GM12878 (cell line): ENCODE measurements at regions not wholly inside any gene's neighbourhood (a gene's known extent, or its start where the extent isn't known, plus 50 kb on each side); places are given as distances from the start of the nearest gene placed in this dataset.

Source experiments
- ATAC-seq: fragments of 200-7000 bp; cut with Tn5 transposase; 3 replicates; pipeline ENCODE4 v1.9.1; 2020; ENCODE audit warnings: mild to moderate bottlenecking, moderate library complexity
- BruUV-seq: library from RNA; stranded (reverse); fragments of 400-500 nt; replicated peaks from 2 replicates; lab custom pipeline; 2021; lab: Mats Ljungman, UMichigan
- CTCF ChIA-PET: fragments of 300-600 bp; sonication (Branson Sonifier 250); formaldehyde crosslinking; extraction: SDS; loops from one replicate; lab custom pipeline; 2021; ENCODE audit warnings: inconsistent platforms; lab: Yijun Ruan, JAX
- POLR2A ChIA-PET: fragments of 350-600 bp; formaldehyde crosslinking; extraction: SDS; loops from one replicate; lab custom pipeline; 2021; ENCODE audit warnings: inconsistent platforms; lab: Charles Lee
- RAD21 ChIA-PET: fragments of 300-600 bp; sonication (Branson Sonifier 250); formaldehyde crosslinking; loops from one replicate; lab custom pipeline; 2023; ENCODE audit warnings: antibody characterized with exemption; ENCODE audit not compliant: unreplicated experiment; lab: Charles Lee
- SMC1A ChIA-PET: fragments of 300-600 bp; sonication (Branson Sonifier 250); formaldehyde crosslinking; loops from one replicate; lab custom pipeline; 2023; ENCODE audit not compliant: unreplicated experiment, uncharacterized antibody; lab: Charles Lee
- DNase-seq: peaks from one replicate; pipeline ENCODE4 v3.0.0-alpha.2; 2011; ENCODE audit warnings: low read depth, low spot score
- FAIRE-seq: peaks from 3 replicates; lab custom pipeline; 2011; peaks lifted over from hg19 to GRCh38; lab: Jason Lieb, UNC
- H2AFZ ChIP-seq: 2 replicates; pipeline ENCODE4 v1.6.0; 2011; ENCODE audit warnings: low read depth, low read length, control low read depth; ENCODE audit not compliant: control insufficient read depth
- H3K27ac ChIP-seq: 2 replicates; pipeline ENCODE4 v1.5.1; 2011; ENCODE audit warnings: control low read depth; ENCODE audit not compliant: control insufficient read depth, insufficient read depth
- H3K27me3 ChIP-seq, 2 experiments: replicated peaks in 1 of 2; 2 replicates each; pipeline versions ENCODE4 v1.6.0 to v1.6.1; 2011; ENCODE audit warnings: low read length in 1 of 2; ENCODE audit not compliant: control insufficient read depth in 2 of 2, insufficient read depth in 2 of 2
- H3K36me3 ChIP-seq, 2 experiments: 2 replicates each; pipeline ENCODE4 v1.5.1; 2011; ENCODE audit warnings: low read length in 1 of 2; ENCODE audit not compliant: control insufficient read depth in 2 of 2, insufficient read depth in 2 of 2
- H3K4me1 ChIP-seq: 2 replicates; pipeline ENCODE4 v1.6.1; 2011; ENCODE audit warnings: mild to moderate bottlenecking, low read length, moderate library complexity, mixed read lengths; ENCODE audit not compliant: control insufficient read depth, insufficient read depth
- H3K4me2 ChIP-seq: 2 replicates; pipeline ENCODE4 v1.6.0; 2011; ENCODE audit warnings: control low read depth; ENCODE audit not compliant: control insufficient read depth, insufficient read depth
- H3K4me3 ChIP-seq: fragments of 200-600 bp; sonication (generic); 2 replicates; pipeline ENCODE4 v1.5.1; 2016
- H3K79me2 ChIP-seq: 2 replicates; pipeline ENCODE4 v1.6.0; 2011; ENCODE audit warnings: low read length; ENCODE audit not compliant: control insufficient read depth, insufficient read depth
- H3K9ac ChIP-seq: 2 replicates; pipeline ENCODE4 v1.8.0; 2011; ENCODE audit warnings: low read length, control low read depth, mixed read lengths; ENCODE audit not compliant: control insufficient read depth, insufficient read depth
- H3K9me3 ChIP-seq: replicated peaks from 3 replicates; pipeline ENCODE4 v1.5.1; 2011; ENCODE audit warnings: mild to moderate bottlenecking, low read length; ENCODE audit not compliant: control insufficient read depth, insufficient read depth
- H4K20me1 ChIP-seq: 2 replicates; pipeline ENCODE4 v1.6.0; 2011; ENCODE audit not compliant: control insufficient read depth, insufficient read depth
- JUNB ChIP-seq: IDR thresholded peaks from 2 replicates; pipeline ENCODE4 v1.6.1; 2016; ENCODE audit warnings: antibody characterized with exemption, mild to moderate bottlenecking
- MAX ChIP-seq: IDR thresholded peaks from 2 replicates; pipeline ENCODE4 v1.6.1; 2012; ENCODE audit warnings: low read depth, low read length, improper control_type of control experiment
- WGBS: methylation state at CpG from one replicate; pipeline ENCODE4 v1.1.6; 2016; ENCODE audit warnings: low lambda C conversion rate; ENCODE audit not compliant: insufficient replicate concordance, insufficient coverage; ENCODE audit errors: missing lambda C conversion rate; 5-methylcytosine and 5-hydroxymethylcytosine counted together
- in situ Hi-C: fragments of 300-500 bp; cut with MboI; formaldehyde crosslinking; loops from 9 replicates; pipeline ENCODE4 v1.14.3; 2018; ENCODE audit warnings: mixed read lengths
- intact Hi-C: fragments of 100-400 bp; cut with micrococcal nuclease; formaldehyde crosslinking; loops from one replicate; pipeline ENCODE4 v1.14.2; 2022; ENCODE audit not compliant: unreplicated experiment
- TF ChIP-seq, protein P1 (sequence below): fragments of 450-650 bp; IDR thresholded peaks from 2 replicates; pipeline ENCODE4 v1.6.1; 2017; ENCODE audit warnings: mild to moderate bottlenecking, moderate library complexity

DNA sequence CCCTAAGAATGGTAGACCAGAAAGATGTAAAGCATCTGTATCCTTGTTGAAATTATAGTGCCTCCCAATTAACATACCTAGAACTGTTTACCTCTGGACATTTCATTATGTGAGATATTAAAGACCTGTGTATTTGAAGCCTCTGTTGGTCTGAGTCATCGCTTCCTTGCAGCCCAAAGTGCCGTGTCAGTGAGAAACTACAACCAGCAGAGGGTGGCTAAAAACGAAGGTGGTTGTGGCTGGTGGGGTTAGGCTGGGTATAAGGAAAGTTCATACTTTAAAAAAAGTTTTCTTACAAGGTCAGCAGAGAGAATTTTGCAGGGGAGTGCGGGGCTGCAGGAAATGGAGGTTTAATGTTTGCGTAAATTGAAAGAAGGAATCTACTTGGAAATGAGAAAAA lies 290.7 kb downstream of the TMEM114 start:
- H3K9ac ChIP-seq = no peak overlapping the region
- no peak overlapping the region for H2AFZ ChIP-seq
- no peak overlapping the region for H3K4me3 ChIP-seq
- H3K27me3 ChIP-seq = no peaks in the 10 kb centered on the region
- ATAC-seq (no peak), DNase-seq (no peak), FAIRE-seq (no peak)
- BruUV-seq = no TSS peak
- 39% methylated on average over 5 of the region's 5 CpGs for WGBS
- ChIA-PET POLR2A (no interaction called here), SMC1A (no interaction called here), RAD21 (no interaction called here), CTCF (no interaction called here)
- no peaks in the 10 kb centered on the region for H3K4me1 ChIP-seq
- no peaks in the 10 kb centered on the region for H3K36me3 ChIP-seq
- no peak overlapping the region for H3K4me2 ChIP-seq
- no peaks in the 10 kb centered on the region for H3K79me2 ChIP-seq
- H3K9me3 ChIP-seq = no peaks in the 10 kb centered on the region
- no peak for TF ChIP-seq MAX
- no peaks in the 10 kb centered on the region for H4K20me1 ChIP-seq
- in situ Hi-C loops (no loop called here), intact Hi-C loops (no loop called here)
- no peak overlapping the region for H3K27ac ChIP-seq

DNA sequence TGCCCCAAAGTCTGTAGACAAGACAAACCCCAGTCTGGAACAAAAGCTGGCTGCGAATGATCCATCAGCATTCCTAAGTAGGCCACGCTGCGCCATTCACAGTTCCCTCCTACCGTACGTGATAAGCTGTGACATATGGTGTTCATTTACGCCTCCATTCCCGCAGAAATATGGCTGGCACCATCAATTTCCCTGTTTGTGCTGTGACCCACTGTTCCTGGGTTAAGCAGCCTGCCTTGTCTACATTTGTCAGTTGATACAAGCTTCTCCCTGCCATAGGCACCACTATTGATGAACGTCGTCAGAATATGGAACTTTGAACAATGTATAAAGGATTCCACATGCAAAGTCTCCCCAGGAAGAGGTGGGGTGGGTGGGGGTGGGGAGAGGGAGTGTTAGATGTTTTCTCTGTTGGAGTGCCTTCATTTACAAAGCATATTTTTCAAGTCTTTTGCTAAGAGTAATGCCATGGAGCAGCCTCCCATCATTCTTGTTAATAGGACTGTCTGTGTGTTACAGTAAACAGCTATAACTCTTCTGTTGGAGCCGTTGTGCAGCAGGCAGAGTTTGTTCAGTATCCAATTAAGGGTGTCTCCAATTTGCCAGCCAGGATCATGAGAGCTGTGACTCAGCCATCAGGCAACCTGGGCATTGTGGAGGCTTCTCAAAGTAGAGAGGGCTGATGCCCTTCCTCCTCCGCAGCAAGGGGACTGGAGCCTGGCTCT lies 294.6 kb downstream of the TMEM114 start:
- intact Hi-C loops (no loop called here), in situ Hi-C loops (no loop called here)
- 54% methylated on average over 11 of the region's 11 CpGs for WGBS
- no peaks in the 10 kb centered on the region for H3K36me3 ChIP-seq
- ChIA-PET CTCF (no interaction called here), SMC1A (no interaction called here), RAD21 (no interaction called here), POLR2A (no interaction called here)
- no peak overlapping the region for H3K4me2 ChIP-seq
- no peak overlapping the region for H2AFZ ChIP-seq
- FAIRE-seq (no peak), DNase-seq (no peak), ATAC-seq (no peak)
- no peaks in the 10 kb centered on the region for H4K20me1 ChIP-seq
- H3K27ac ChIP-seq = no peak overlapping the region
- no peak overlapping the region for H3K9ac ChIP-seq
- TF ChIP-seq, protein P1, sequence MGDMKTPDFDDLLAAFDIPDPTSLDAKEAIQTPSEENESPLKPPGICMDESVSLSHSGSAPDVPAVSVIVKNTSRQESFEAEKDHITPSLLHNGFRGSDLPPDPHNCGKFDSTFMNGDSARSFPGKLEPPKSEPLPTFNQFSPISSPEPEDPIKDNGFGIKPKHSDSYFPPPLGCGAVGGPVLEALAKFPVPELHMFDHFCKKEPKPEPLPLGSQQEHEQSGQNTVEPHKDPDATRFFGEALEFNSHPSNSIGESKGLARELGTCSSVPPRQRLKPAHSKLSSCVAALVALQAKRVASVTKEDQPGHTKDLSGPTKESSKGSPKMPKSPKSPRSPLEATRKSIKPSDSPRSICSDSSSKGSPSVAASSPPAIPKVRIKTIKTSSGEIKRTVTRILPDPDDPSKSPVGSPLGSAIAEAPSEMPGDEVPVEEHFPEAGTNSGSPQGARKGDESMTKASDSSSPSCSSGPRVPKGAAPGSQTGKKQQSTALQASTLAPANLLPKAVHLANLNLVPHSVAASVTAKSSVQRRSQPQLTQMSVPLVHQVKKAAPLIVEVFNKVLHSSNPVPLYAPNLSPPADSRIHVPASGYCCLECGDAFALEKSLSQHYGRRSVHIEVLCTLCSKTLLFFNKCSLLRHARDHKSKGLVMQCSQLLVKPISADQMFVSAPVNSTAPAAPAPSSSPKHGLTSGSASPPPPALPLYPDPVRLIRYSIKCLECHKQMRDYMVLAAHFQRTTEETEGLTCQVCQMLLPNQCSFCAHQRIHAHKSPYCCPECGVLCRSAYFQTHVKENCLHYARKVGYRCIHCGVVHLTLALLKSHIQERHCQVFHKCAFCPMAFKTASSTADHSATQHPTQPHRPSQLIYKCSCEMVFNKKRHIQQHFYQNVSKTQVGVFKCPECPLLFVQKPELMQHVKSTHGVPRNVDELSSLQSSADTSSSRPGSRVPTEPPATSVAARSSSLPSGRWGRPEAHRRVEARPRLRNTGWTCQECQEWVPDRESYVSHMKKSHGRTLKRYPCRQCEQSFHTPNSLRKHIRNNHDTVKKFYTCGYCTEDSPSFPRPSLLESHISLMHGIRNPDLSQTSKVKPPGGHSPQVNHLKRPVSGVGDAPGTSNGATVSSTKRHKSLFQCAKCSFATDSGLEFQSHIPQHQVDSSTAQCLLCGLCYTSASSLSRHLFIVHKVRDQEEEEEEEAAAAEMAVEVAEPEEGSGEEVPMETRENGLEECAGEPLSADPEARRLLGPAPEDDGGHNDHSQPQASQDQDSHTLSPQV = no peak
- no peak for TF ChIP-seq JUNB
- H3K27me3 ChIP-seq = no peaks in the 10 kb centered on the region
- no TSS peak for BruUV-seq
- H3K79me2 ChIP-seq = no peaks in the 10 kb centered on the region
- H3K9me3 ChIP-seq = no peaks in the 10 kb centered on the region
- H3K4me1 ChIP-seq = no peaks in the 10 kb centered on the region
- H3K4me3 ChIP-seq = no peak overlapping the region
